Upper lobe of left lung (tissue), 4 donors: ENCODE measurements at regions not wholly inside any gene's neighbourhood (a gene's known extent, or its start where the extent isn't known, plus 50 kb on each side); places are given as distances from the start of the nearest gene placed in this dataset.

Experiments
- CTCF ChIP-seq, 6 experiments: fragments of 450-650 bp in 4 of 6; fragments of 200-600 bp in 2 of 6; sonication (generic) in 2 of 6; IDR thresholded peaks; one replicate each; pipeline ENCODE4 v1.5.1; 2016 to 2019; ENCODE audit warnings: antibody characterized with exemption in 6 of 6
- EP300 ChIP-seq, 4 donors: sonication (generic); formaldehyde crosslinking; IDR thresholded peaks; one replicate each; pipeline ENCODE4 v1.5.1; 2017; ENCODE audit warnings: antibody characterized with exemption in 4 of 4, control low read depth in 2 of 4
- POLR2A ChIP-seq, 4 donors: fragments of 450-650 bp; IDR thresholded peaks; one replicate each; pipeline ENCODE4 v1.5.1; 2016 to 2017; ENCODE audit warnings: antibody characterized with exemption in 4 of 4, mild to moderate bottlenecking in 2 of 4

DNA sequence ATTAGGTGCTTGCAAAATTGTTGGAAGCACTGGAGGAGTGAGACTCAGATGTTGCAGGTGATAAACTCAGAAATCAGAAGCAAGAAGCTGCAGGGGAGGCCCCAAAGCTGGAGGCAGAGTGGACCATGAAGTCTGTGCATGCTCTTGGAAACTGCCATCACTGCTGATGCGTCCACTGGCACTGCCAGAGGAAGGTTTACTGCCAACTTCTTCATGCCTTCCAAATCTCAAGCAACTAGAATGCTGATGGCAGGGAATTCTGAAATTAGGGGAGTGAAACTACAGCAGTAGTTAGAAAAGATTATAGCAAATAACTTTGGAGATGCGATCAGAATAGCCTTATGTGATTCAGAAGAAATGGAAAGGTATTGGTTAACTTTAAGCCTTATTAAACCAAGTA, 277.1 kb upstream of the SDK2 start:
- TF ChIP-seq CTCF (IDR thresholded peaks at IDR 0.05) (no peak), POLR2A (IDR thresholded peaks at IDR 0.05) (no peak), EP300 (IDR thresholded peaks at IDR 0.05) (no peak)
